Left cardiac atrium (tissue), 4 donors: ENCODE measurements at regions not wholly inside any gene's neighbourhood (a gene's known extent, or its start where the extent isn't known, plus 50 kb on each side); places are given as distances from the start of the nearest gene placed in this dataset.

Source experiments
- ATAC-seq, 2 donors: fragments of 200-7000 bp; cut with Tn5 transposase; one replicate each; pipeline ENCODE4 v1.9.1; 2020; ENCODE audit warnings: mild to moderate bottlenecking in 2 of 2, moderate library complexity in 2 of 2
- DNase-seq: peaks from one replicate; pipeline ENCODE4 v3.0.0-alpha.2; 2020
- intact Hi-C, 2 donors: fragments of 100-400 bp; cut with DNase I; formaldehyde crosslinking; loops; one replicate each; pipeline versions ENCODE4 v1.14.1 to v1.15.1; 2022 to 2023
- donor health status: DM: no; HTN: yes; CAD: no.
- donor health status: DM: no; HTN: yes; CAD: no; lungs with severe emphysema.
- donor health status: DM: yes; HTN: yes; CAD: no.
- donor health status: Dilated cardiomyopathy.

- ATAC-seq: peak in 1 of 2 donors; percentile 19
- no peak for DNase-seq
- intact Hi-C loops: no loop called here
Observed at GRCh38 chr10:43817368-43817767, 168.7 kb upstream of the ZNF32 start.

- DNase-seq (no peak), ATAC-seq (peak; percentile 88 to 96)
- intact Hi-C loops: no loop called here
Observed at GRCh38 chr10:43816351-43817321, 168.0 kb upstream of the ZNF32 start.

- ATAC-seq (no peak), DNase-seq (no peak)
- intact Hi-C loops: no loop called here
Observed at GRCh38 chr10:43815181-43815885, 166.7 kb upstream of the ZNF32 start.

- ATAC-seq (no peak), DNase-seq (no peak)
- intact Hi-C loops: no loop called here
Observed at GRCh38 chr10:43814663-43815062, 166.0 kb upstream of the ZNF32 start.

- ATAC-seq: no peak
- intact Hi-C loops: no loop called here
- no peak for DNase-seq
Observed at GRCh38 chr10:43811871-43812270, 163.2 kb upstream of the ZNF32 start.

- intact Hi-C loops: no loop called here
- peak; percentile 65 to 72 for ATAC-seq
Observed at GRCh38 chr10:43809211-43809930, 160.7 kb upstream of the ZNF32 start.

GRCh38 chr10:43808136-43808535 lies 159.5 kb upstream of the ZNF32 start:
- ATAC-seq (no peak), DNase-seq (no peak)
- intact Hi-C loops: no loop called here

More at GRCh38 chr10:43809211-43809930, 160.7 kb upstream of the ZNF32 start:
- DNase-seq: no peak

GRCh38 chr10:43806831-43807640 lies 158.4 kb upstream of the ZNF32 start:
- DNase-seq (no peak), ATAC-seq (peak in 1 of 2 donors; percentile 49)
- intact Hi-C loops: no loop called here

GRCh38 chr10:43803791-43804190 lies 155.1 kb upstream of the ZNF32 start:
- DNase-seq (no peak), ATAC-seq (no peak)
- intact Hi-C loops: no loop called here

- intact Hi-C loops: no loop called here
- DNase-seq (no peak), ATAC-seq (no peak)
Observed at GRCh38 chr10:43802988-43803696, 154.5 kb upstream of the ZNF32 start.

- DNase-seq: no peak
- intact Hi-C loops: no loop called here
- ATAC-seq: no peak
Observed at GRCh38 chr10:43801626-43802025, 152.9 kb upstream of the ZNF32 start.

GRCh38 chr10:43801140-43801539 lies 152.5 kb upstream of the ZNF32 start:
- ATAC-seq: no peak
- DNase-seq: no peak

GRCh38 chr10:43796781-43797180 lies 148.1 kb upstream of the ZNF32 start:
- no peak for ATAC-seq
- DNase-seq: no peak
- intact Hi-C loops: no loop called here

More at GRCh38 chr10:43801140-43801539, 152.5 kb upstream of the ZNF32 start:
- intact Hi-C loops: no loop called here

GRCh38 chr10:43795639-43796038 lies 147.0 kb upstream of the ZNF32 start:
- no peak for DNase-seq
- intact Hi-C loops: no loop called here
- no peak for ATAC-seq

- DNase-seq (no peak), ATAC-seq (no peak)
- intact Hi-C loops: no loop called here
Observed at GRCh38 chr10:43795093-43795492, 146.4 kb upstream of the ZNF32 start.

GRCh38 chr10:43794181-43794815 lies 145.6 kb upstream of the ZNF32 start:
- DNase-seq (no peak), ATAC-seq (peak in 1 of 2 donors; percentile 42)
- intact Hi-C loops: no loop called here

- no peak for ATAC-seq
- intact Hi-C loops: no loop called here
Observed at GRCh38 chr10:43793704-43794103, 145.0 kb upstream of the ZNF32 start.

GRCh38 chr10:43790147-43790546 lies 141.5 kb upstream of the ZNF32 start:
- no peak for ATAC-seq
- no peak for DNase-seq
- intact Hi-C loops: no loop called here

More at GRCh38 chr10:43793704-43794103, 145.0 kb upstream of the ZNF32 start:
- DNase-seq: no peak
